ENCODE measurements at regions not wholly inside any gene's neighbourhood (a gene's known extent, or its start where the extent isn't known, plus 50 kb on each side); places are given as distances from the start of the nearest gene placed in this dataset.

DNA sequence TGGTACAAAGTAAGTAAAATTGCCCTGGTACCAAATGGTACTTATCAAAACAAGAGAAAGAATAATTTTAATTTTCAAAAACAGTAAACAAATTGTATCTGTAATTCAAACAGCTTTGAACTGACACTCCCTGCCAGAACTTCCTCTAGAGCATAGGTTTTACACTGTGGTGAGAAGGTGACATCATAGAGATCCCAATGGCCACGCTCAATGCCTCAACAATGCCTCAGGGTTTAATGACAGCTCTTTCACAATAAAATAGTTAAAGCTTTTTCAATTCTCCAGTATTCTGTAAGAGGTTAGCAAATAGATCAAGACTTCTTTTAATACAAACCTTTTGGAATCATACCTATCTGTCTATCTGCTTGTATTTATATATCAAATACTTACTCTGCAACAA, 437.1 kb downstream of the PRR16 start:
- TF ChIP-seq, protein P1, sequence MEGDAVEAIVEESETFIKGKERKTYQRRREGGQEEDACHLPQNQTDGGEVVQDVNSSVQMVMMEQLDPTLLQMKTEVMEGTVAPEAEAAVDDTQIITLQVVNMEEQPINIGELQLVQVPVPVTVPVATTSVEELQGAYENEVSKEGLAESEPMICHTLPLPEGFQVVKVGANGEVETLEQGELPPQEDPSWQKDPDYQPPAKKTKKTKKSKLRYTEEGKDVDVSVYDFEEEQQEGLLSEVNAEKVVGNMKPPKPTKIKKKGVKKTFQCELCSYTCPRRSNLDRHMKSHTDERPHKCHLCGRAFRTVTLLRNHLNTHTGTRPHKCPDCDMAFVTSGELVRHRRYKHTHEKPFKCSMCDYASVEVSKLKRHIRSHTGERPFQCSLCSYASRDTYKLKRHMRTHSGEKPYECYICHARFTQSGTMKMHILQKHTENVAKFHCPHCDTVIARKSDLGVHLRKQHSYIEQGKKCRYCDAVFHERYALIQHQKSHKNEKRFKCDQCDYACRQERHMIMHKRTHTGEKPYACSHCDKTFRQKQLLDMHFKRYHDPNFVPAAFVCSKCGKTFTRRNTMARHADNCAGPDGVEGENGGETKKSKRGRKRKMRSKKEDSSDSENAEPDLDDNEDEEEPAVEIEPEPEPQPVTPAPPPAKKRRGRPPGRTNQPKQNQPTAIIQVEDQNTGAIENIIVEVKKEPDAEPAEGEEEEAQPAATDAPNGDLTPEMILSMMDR (IDR thresholded peaks at IDR 0.05): no peak
- no peak for TF ChIP-seq EP300 (IDR thresholded peaks at IDR 0.05)
- no peak for TF ChIP-seq POLR2A (IDR thresholded peaks at IDR 0.05)
- no peak for TF ChIP-seq POLR2AphosphoS5 (IDR thresholded peaks at IDR 0.05)
- H3K27ac ChIP-seq: no peak overlapping the region
- no peak for DNase-seq
- intact Hi-C loops (cut with DNase I): no loop called here
- no peak overlapping the region for H3K4me3 ChIP-seq
- 9 to 57% methylated on average over 1 of the region's 1 CpG for WGBS, 2 donors
- H3K4me1 ChIP-seq: no peaks in the 10 kb centered on the region
- no peaks in the 10 kb centered on the region for H3K9me3 ChIP-seq
- no peaks in the 10 kb centered on the region for H3K36me3 ChIP-seq
- no peaks in the 10 kb centered on the region for H3K27me3 ChIP-seq

DNA sequence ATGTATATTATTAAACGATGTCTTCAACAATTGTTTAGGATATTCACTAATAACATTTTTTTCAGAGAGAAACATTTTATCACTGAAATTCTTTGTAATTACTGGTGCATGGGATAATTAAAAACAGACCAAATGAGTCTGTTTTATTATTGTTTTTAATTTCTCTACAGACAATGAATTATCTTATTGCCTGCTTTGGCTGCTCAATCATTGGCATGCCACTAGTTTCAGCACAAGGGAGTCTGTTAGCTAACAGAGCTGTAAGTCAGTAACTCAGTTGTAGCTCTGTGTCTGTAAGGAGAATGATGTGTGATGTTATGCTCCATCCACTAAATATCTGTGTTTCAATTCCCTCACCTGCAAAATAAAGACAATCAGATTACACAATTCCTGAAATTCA, 443.9 kb downstream of the PRR16 start:
- Histone ChIP-seq H3K36me3 (no peaks in the 10 kb centered on the region), H3K27ac (no peak overlapping the region), H3K4me3 (no peak overlapping the region), H3K9me3 (no peaks in the 10 kb centered on the region), H3K27me3 (no peaks in the 10 kb centered on the region), H3K4me1 (no peaks in the 10 kb centered on the region)
- DNase-seq: no peak
- TF ChIP-seq, protein P1 (IDR thresholded peaks at IDR 0.05): no peak
- TF ChIP-seq POLR2A (IDR thresholded peaks at IDR 0.05) (no peak), EP300 (IDR thresholded peaks at IDR 0.05) (no peak), POLR2AphosphoS5 (IDR thresholded peaks at IDR 0.05) (no peak)
- intact Hi-C loops (cut with DNase I): no loop called here
- 93 to 97% methylated on average over 1 of the region's 1 CpG for WGBS, 2 donors

DNA sequence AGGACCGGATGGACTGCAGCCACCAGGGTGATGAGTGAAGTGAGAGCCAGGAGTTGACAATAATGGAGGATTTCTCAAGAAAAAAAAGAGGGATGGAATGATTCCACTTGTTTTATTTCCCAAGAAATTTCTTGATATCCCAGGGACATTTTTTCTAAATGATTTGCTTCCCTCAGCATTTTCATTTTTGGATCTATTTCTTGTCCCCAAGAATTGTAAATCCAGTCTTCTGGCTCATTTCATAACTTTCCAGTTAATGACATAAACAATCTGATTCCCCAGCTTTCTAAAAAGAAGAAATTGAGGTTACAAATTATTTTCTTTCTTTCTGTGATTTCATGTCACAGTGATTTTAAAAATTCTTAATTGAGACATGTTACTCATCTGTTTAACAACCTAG, 446.5 kb downstream of the PRR16 start:
- H3K4me3 ChIP-seq: no peak overlapping the region
- WGBS, 2 donors: 64 to 74% methylated on average over 1 of the region's 1 CpG
- no peak for DNase-seq
- H3K4me1 ChIP-seq: no peaks in the 10 kb centered on the region
- TF ChIP-seq POLR2AphosphoS5 (IDR thresholded peaks at IDR 0.05) (no peak), POLR2A (IDR thresholded peaks at IDR 0.05) (no peak), EP300 (IDR thresholded peaks at IDR 0.05) (no peak)
- TF ChIP-seq, protein P1 (IDR thresholded peaks at IDR 0.05): no peak
- no peaks in the 10 kb centered on the region for H3K27me3 ChIP-seq
- no peaks in the 10 kb centered on the region for H3K9me3 ChIP-seq
- intact Hi-C loops (cut with DNase I): no loop called here
- H3K36me3 ChIP-seq: no peaks in the 10 kb centered on the region
- no peak overlapping the region for H3K27ac ChIP-seq

DNA sequence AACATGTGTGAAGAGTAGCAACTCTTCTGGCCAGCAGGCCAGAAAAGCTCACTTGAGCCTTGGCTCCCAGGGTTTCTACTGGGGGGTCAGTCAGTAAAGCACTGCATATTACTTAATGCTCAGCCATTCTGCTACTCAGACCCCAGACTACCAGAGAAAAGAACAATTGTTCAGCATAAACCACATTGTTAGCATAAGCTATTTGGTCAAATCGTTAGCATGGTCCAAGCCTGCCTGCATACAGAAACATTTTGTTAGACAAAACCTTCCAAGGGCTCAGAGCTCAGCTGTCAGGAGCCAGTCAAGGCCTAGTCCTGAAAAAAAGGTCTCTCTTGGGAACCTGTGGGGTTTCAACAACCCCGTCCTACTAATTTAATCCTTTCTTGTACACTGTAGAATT, 449.3 kb downstream of the PRR16 start:
- DNase-seq: no peak
- Histone ChIP-seq H3K9me3 (no peaks in the 10 kb centered on the region), H3K4me1 (no peaks in the 10 kb centered on the region), H3K27ac (no peak overlapping the region), H3K4me3 (no peak overlapping the region), H3K36me3 (no peaks in the 10 kb centered on the region), H3K27me3 (no peaks in the 10 kb centered on the region)
- TF ChIP-seq POLR2AphosphoS5 (IDR thresholded peaks at IDR 0.05) (no peak), EP300 (IDR thresholded peaks at IDR 0.05) (no peak), POLR2A (IDR thresholded peaks at IDR 0.05) (no peak)
- TF ChIP-seq, protein P1 (IDR thresholded peaks at IDR 0.05): no peak
- 77 to 81% methylated on average over 2 of the region's 2 CpGs for WGBS, 2 donors
- intact Hi-C loops (cut with DNase I): no loop called here

DNA sequence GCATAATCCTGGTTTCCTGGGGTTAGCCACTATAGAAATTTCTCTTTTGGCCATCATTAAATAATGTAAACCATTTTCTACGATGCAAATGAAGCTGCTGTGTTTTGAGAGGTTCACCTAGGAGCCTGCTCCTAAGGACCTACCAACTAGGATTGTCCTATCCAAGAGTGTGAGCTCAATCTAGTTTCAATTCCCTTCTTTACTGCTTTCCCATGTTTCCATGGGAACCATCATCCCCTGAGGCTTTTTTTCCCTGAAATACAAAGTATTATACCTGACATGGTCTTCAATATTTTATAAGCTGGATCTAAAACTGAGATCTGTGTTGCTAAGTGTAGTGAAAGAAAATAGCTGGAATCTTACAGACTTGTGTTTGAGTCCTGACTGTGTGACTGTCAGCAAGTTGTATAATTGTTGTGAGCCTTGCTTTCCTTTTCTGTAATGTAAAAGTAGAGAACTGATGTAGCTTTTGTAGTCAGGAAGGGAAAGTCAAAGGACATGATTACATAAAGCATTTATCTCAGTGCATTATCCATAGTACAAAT, 453.2 kb downstream of the PRR16 start:
- Histone ChIP-seq H3K36me3 (no peaks in the 10 kb centered on the region), H3K4me3 (no peak overlapping the region), H3K9me3 (no peaks in the 10 kb centered on the region), H3K4me1 (no peaks in the 10 kb centered on the region), H3K27ac (no peak overlapping the region), H3K27me3 (no peaks in the 10 kb centered on the region)
- TF ChIP-seq EP300 (IDR thresholded peaks at IDR 0.05): no peak
- TF ChIP-seq, protein P1 (IDR thresholded peaks at IDR 0.05): no peak
- no peak for TF ChIP-seq POLR2A (IDR thresholded peaks at IDR 0.05)
- TF ChIP-seq POLR2AphosphoS5 (IDR thresholded peaks at IDR 0.05): no peak
- intact Hi-C loops (cut with DNase I): no loop called here
- DNase-seq: no peak
- WGBS, 2 donors: 28 to 78% methylated on average over 1 of the region's 1 CpG

All from sigmoid colon (tissue), 6 donors.